Erythroblast (primary cell): ENCODE measurements at regions not wholly inside any gene's neighbourhood (a gene's known extent, or its start where the extent isn't known, plus 50 kb on each side); places are given as distances from the start of the nearest gene placed in this dataset.

Source experiments
- GATA1 ChIP-seq: IDR thresholded peaks from 2 replicates; pipeline ENCODE4 v1.6.1; 2011; ENCODE audit warnings: low read depth, mild to moderate bottlenecking, control low read depth, low read length, moderate library complexity
- POLR2A ChIP-seq: IDR thresholded peaks from 2 replicates; pipeline ENCODE4 v1.6.1; 2011; ENCODE audit warnings: mild to moderate bottlenecking, low read length

DNA sequence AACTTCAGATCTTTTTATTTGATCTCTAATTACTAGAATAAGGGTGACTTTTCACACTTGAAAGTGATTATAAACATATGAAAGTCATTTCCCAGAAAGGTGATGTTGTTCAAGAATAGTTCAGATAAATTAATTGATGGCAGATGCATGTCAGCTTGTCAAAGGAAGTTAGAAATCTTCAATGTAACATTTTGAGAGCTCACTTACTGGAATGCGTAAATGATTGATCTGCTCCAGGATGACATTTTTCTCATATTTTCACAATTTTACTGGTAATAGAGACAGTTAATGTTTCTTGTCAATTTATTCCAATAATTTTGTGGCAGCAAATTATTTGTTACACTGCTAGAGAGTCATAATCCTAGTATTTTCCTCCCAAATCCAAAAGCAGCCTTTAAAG, 424.2 kb downstream of the PLA2G4A start:
- no peak for TF ChIP-seq POLR2A
- no peak for TF ChIP-seq GATA1
